ENCODE measurements at regions not wholly inside any gene's neighbourhood (a gene's known extent, or its start where the extent isn't known, plus 50 kb on each side); places are given as distances from the start of the nearest gene placed in this dataset.

- no peaks in the 10 kb centered on the region for H3K9me3 ChIP-seq
- no peaks in the 10 kb centered on the region for H3K27me3 ChIP-seq
- no peak for DNase-seq
- H3K4me3 ChIP-seq, result no peak overlapping the region
- no peaks in the 10 kb centered on the region for H3K36me3 ChIP-seq
Observed at GRCh38 chr1:67634396-67634935, 50.5 kb upstream of the GADD45A start.

- Histone ChIP-seq H3K4me3 (no peak overlapping the region), H3K36me3 (no peaks in the 10 kb centered on the region), H3K9me3 (no peaks in the 10 kb centered on the region), H3K27me3 (no peaks in the 10 kb centered on the region)
- no peak for DNase-seq
Observed at GRCh38 chr1:67635055-67635809, 49.8 kb upstream of the GADD45A start.
